ENCODE measurements at regions not wholly inside any gene's neighbourhood (a gene's known extent, or its start where the extent isn't known, plus 50 kb on each side); places are given as distances from the start of the nearest gene placed in this dataset.

DNA sequence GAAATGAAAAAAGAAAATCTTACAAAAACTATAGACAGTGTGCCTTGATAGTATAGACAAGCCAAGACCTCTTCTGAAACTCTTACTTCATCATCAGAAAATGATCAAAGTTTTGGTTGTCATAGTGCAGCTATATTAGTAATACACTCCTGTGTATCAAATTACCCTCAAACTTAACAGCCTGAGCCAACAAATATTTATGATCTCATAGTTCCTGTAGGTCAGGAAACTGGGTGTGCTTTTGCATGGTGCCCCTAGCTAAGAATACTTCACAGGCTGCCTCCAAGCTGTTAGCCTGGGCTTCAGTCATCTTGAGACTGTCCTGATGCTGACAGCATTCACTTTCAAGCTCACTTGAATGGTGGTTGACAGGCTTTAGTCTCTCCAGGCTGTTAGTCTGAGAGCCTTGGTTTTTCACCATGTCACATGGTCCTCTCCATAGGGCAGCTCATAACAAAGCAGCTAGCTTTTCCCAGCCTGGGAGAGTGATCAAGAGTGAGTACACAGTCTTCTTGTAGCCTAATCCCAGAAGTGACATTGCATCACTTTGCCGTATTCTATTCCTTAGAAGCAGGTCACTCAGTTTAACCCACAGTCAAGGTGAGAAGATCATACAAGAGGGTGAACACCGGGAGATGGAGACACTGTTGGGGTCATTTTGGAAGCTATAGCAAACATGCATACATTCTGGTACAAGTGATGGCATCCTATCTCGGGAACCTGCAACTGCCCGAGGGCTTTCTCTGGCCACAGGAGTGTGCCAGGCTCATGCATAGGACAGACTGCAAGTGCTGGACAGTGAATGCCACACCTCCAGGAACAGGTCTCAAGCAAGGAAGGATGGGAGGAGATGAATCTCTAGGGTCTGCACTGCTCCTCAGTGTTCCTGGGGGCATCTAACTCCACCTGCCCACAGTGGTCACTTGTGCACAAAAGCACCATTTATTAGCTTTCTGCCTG is 173.4 kb upstream of the CADPS start:
- Mint-ChIP-seq H3K27me3 (no peaks in the 10 kb centered on the region), H3K36me3 (ENCODE audit: low read depth) (no peaks in the 10 kb centered on the region), H3K4me3 (no peak overlapping the region), H3K4me1 (no peaks in the 10 kb centered on the region), H3K27ac (no peak overlapping the region), H3K9me3 (ENCODE audit: low read depth) (no peaks in the 10 kb centered on the region)
- intact Hi-C loops (cut with DNase I, micrococcal nuclease): no loop called here
- ChIA-PET POLR2A (no interaction called here), CTCF (interaction anchor here (1.4 kb wide), 1 partner anchor 9 kb away, joined by 3 read pairs; no protein-coding TSS in a partner anchor)
- ATAC-seq (no peak), DNase-seq (no peak)

DNA sequence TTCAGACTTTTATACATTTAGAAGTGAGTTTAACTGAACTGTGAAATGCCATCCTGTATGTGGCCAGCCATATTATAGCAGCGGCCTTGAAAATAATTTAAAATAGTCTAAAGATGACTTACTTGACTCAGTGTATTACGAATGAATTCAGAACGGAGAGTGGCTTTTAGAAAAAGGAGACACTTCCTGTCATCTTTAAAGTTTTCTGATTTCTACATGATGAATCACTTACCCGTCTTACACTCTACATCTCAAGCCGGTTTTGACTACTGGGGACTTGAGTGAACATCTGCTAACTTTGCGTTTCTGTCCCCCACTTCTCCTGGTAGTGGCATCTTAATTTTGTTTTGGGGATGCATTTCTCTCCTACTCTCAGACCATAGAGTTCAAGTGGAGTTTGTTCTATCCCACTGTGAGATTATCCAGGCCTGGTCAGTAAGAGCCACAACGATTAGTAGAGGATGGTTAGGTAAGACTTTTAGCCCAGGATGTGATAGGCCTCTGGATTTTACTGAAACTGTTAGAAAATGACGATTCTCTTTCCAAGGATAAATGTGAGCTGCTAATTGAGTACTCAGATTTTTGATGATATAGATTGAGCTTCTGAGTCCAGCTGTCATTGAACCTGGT is 175.4 kb upstream of the CADPS start:
- ChIA-PET CTCF (no interaction called here), POLR2A (no interaction called here)
- H3K36me3 Mint-ChIP-seq (ENCODE audit: low read depth): no peaks in the 10 kb centered on the region
- no peaks in the 10 kb centered on the region for H3K9me3 Mint-ChIP-seq (ENCODE audit: low read depth)
- no peaks in the 10 kb centered on the region for H3K4me1 Mint-ChIP-seq
- H3K4me3 Mint-ChIP-seq: no peak overlapping the region
- ATAC-seq (no peak), DNase-seq (no peak)
- intact Hi-C loops (cut with DNase I, micrococcal nuclease): no loop called here
- H3K27ac Mint-ChIP-seq: no peak overlapping the region
- H3K27me3 Mint-ChIP-seq: no peaks in the 10 kb centered on the region

DNA sequence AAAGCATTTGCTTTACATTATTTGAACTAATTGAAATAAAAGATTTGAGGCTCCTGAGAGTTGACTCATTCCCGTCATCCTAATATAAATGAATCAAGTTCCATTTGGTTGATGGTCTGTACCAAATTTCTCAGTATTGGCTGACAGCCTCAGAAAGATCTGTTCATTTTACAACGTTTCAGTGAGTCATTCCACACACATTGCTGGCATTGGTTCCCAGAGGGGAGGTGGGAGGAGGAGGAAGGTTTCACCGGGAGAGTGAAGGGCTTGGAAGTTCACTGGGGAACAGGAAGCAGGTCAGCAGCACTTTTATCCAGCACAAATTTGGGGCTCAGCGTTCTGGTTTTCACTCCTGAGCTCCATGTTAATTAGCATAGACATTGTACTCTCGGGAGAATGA is 176.7 kb upstream of the CADPS start:
- ChIA-PET CTCF (no interaction called here), POLR2A (no interaction called here)
- no peak for DNase-seq
- Mint-ChIP-seq H3K4me1 (no peaks in the 10 kb centered on the region), H3K36me3 (ENCODE audit: low read depth) (no peaks in the 10 kb centered on the region), H3K9me3 (ENCODE audit: low read depth) (no peaks in the 10 kb centered on the region), H3K27ac (no peak overlapping the region), H3K4me3 (no peak overlapping the region), H3K27me3 (no peaks in the 10 kb centered on the region)
- no peak for ATAC-seq
- intact Hi-C loops (cut with DNase I, micrococcal nuclease): no loop called here

DNA sequence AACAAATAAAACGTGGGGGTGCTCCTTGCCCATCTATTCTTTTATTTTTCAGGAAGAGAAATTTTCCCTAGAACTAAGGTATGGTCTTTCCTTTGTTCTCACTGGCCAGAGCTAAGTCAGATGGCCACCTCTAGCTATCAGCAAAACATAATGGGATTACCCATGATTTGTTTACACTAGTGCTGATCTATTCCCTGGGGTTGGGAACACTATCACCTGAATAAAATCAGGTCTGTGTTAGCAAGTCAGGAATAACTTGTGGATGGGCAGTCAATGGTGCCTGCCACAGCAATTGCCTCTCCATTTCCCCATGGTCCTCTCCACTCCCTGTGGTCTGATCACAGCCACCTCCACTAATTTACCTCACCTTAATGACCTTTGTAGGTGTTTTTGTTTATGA is 181.7 kb upstream of the CADPS start:
- Mint-ChIP-seq H3K27me3 (no peaks in the 10 kb centered on the region), H3K27ac (no peak overlapping the region), H3K9me3 (ENCODE audit: low read depth) (peaks cover 2% of the 10 kb centered on the region), H3K4me1 (no peaks in the 10 kb centered on the region), H3K36me3 (ENCODE audit: low read depth) (no peaks in the 10 kb centered on the region), H3K4me3 (no peak overlapping the region)
- POLR2A ChIA-PET: no interaction called here
- intact Hi-C loops (cut with DNase I, micrococcal nuclease): no loop called here
- no peak for ATAC-seq
- DNase-seq: no peak
- CTCF ChIA-PET: interaction anchor here (1.2 kb wide), 1 partner anchor 8 kb away, joined by 3 read pairs; no protein-coding TSS in a partner anchor

DNA sequence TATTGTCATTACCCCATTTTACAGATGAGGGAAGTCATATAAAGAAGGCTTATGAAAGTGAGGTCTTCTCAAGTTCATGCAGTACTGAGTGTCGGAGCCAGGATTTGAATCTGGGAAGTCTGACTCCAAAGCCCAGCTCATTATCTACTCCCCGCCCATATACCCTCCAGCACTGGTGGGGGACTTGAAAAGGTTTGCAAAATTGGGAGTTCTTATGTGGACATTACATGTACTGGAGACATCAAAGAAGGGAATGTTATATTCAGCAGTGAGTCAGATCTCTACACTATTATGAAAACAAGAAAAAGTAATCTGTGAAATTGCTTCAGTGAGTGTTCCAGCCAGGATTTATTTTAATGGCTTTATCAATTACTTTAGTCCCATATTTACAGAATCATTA is 185.2 kb upstream of the CADPS start:
- peaks cover 2% of the 10 kb centered on the region for H3K27me3 Mint-ChIP-seq
- peaks cover 5% of the 10 kb centered on the region for H3K9me3 Mint-ChIP-seq (ENCODE audit: low read depth)
- H3K4me1 Mint-ChIP-seq: no peaks in the 10 kb centered on the region
- ChIA-PET POLR2A (no interaction called here), CTCF (no interaction called here)
- ATAC-seq (no peak), DNase-seq (no peak)
- intact Hi-C loops (cut with DNase I, micrococcal nuclease): no loop called here
- no peaks in the 10 kb centered on the region for H3K36me3 Mint-ChIP-seq (ENCODE audit: low read depth)
- H3K4me3 Mint-ChIP-seq: no peak overlapping the region
- no peak overlapping the region for H3K27ac Mint-ChIP-seq

DNA sequence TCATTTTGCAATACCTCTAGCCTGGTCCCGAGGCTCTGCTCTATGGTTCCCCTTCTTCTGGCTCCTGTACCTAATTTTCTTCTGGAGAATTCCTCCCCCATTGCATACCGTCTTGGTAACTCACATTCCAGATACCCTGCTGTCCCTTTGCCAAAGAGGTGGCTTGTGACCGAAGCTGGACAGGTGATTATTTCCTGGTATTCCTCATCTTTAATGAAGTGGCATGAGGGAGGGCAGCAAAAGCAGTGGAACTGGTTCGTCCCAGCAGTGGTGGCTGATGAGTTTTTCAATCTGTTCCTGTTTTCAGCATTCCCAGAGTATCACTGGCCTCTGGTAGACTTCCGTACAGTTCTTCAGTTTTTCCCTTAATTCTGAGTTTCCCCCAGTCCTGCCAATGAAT is 186.2 kb upstream of the CADPS start:
- Mint-ChIP-seq H3K27me3 (peaks cover 2% of the 10 kb centered on the region), H3K9me3 (ENCODE audit: low read depth) (peaks cover 5% of the 10 kb centered on the region), H3K4me3 (no peak overlapping the region), H3K36me3 (ENCODE audit: low read depth) (no peaks in the 10 kb centered on the region), H3K4me1 (no peaks in the 10 kb centered on the region), H3K27ac (no peak overlapping the region)
- intact Hi-C loops (cut with DNase I, micrococcal nuclease): no loop called here
- no peak for DNase-seq
- ChIA-PET CTCF (no interaction called here), POLR2A (no interaction called here)
- ATAC-seq: no peak

DNA sequence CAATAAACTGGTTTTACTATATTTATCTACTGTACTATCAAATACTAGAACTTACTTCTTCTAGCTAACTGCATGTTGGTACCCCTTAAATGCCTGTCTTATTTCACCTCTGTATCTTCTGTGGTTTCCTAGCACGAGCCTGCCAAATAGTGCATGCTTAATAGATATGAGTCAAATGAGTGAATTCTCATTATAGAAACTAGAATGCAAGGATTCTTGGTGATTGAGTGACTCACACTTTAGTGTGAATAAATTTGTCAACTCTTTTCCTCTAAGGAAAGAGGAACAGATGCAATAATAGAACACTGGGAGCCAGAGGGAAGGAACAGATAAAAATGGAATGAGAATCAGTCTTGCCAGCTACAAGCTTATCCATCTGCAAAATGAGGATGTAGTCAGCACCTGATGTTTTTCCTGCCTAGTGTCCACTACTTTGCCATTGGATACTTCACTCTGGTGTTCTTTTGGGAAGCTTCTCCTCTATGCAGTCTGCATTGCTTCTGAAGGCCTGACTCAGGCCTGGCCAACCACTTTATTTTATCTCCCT is 189.1 kb upstream of the CADPS start:
- DNase-seq (no peak), ATAC-seq (no peak)
- ChIA-PET CTCF (no interaction called here), POLR2A (no interaction called here)
- H3K27ac Mint-ChIP-seq: no peak overlapping the region
- peaks cover 2% of the 10 kb centered on the region for H3K27me3 Mint-ChIP-seq
- intact Hi-C loops (cut with DNase I, micrococcal nuclease): no loop called here
- H3K4me3 Mint-ChIP-seq: no peak overlapping the region
- peaks cover 8% of the 10 kb centered on the region for H3K9me3 Mint-ChIP-seq (ENCODE audit: low read depth)
- H3K4me1 Mint-ChIP-seq: no peaks in the 10 kb centered on the region
- no peaks in the 10 kb centered on the region for H3K36me3 Mint-ChIP-seq (ENCODE audit: low read depth)

DNA sequence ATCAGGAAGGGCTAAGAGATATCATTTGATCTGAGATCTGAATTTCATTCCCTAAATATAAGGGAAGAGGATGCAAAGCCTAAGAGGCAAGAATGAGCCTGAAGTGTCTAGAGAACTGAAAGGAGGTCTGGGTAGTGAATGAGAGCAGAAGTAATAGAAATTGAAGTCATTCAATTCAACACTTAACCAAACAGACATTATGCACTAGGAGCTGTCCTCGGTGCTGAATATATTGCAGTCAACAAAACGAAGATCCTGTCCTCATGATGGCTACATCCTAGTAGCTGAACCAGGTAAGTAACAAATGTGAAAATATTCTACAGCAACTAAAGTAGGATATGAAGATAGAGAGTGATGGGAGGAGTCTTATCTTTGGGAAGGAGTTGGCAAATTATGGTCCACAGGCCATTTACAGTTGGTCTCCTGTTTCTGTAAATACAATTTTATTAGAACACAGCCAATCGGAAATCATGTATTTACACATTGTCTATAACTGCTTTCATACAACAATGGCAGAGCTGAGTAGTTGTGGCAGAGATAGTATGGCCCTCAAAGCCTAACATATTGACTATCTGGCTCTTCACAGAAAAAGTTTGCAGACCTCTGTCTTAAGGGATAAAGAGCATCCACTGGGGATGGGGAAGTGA is 192.9 kb upstream of the CADPS start:
- Mint-ChIP-seq H3K4me1 (no peaks in the 10 kb centered on the region), H3K27me3 (no peaks in the 10 kb centered on the region), H3K36me3 (ENCODE audit: low read depth) (no peaks in the 10 kb centered on the region), H3K9me3 (ENCODE audit: low read depth) (peaks cover 8% of the 10 kb centered on the region), H3K27ac (no peak overlapping the region), H3K4me3 (no peak overlapping the region)
- POLR2A ChIA-PET: no interaction called here
- intact Hi-C loops (cut with DNase I, micrococcal nuclease): no loop called here
- DNase-seq (peak; percentile 5), ATAC-seq (no peak)
- CTCF ChIA-PET: no interaction called here

DNA sequence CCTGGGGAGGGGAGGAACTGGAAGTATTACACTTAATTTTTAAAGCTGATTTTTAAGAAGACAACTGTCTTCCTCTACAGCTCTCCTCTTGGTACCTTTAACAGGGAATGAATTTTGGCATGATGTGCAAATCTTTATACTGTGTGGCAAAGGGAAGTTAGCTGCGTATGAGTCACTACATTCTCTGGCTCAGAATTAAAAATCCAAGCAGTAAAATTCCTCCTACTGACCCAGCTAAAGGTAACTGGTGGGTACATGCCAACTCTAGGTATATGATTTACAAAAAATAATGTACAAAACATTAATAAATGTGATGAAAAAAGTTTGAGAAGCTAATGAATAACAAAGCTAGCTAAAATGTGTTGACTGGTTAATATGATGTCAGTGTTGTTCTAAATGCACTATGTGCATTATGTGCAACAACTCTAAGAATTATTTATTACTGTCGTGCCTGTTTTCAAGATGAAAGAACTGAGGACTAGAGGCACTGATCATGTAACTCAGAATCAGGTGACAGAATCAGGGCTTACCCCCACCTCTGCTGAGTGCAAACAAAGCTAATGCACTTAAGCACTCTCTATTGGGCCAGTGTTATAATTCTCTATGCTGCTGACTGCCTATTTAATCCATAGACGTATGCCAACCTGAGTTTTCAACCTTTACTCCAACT is 194.7 kb upstream of the CADPS start:
- DNase-seq (no peak), ATAC-seq (no peak)
- Mint-ChIP-seq H3K36me3 (ENCODE audit: low read depth) (no peaks in the 10 kb centered on the region), H3K27ac (no peak overlapping the region), H3K4me3 (no peak overlapping the region), H3K9me3 (ENCODE audit: low read depth) (peaks cover 8% of the 10 kb centered on the region), H3K27me3 (no peaks in the 10 kb centered on the region), H3K4me1 (no peaks in the 10 kb centered on the region)
- intact Hi-C loops (cut with DNase I, micrococcal nuclease): no loop called here
- POLR2A ChIA-PET: interaction anchor here (0.6 kb wide), 1 partner anchor 90 kb away, joined by 6 read pairs; no protein-coding TSS in a partner anchor
- CTCF ChIA-PET: no interaction called here

DNA sequence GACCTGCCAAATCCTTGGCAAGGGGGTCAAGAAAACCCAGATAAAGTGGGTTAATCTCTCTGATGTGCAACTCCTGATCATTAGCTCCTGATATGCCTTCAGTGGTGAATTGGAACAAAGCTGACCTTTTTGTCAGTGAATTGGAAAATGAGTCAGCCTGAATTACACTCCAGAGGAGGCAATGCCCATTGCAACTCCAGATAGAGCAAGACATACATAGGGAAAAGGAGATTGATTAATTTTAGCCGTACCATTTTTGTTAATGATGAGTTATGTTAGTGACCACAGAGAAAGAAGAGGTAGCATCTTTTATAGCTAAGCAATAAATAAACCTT is 195.2 kb upstream of the CADPS start:
- DNase-seq (no peak), ATAC-seq (no peak)
- ChIA-PET CTCF (no interaction called here), POLR2A (no interaction called here)
- Mint-ChIP-seq H3K4me1 (no peaks in the 10 kb centered on the region), H3K27ac (no peak overlapping the region), H3K4me3 (no peak overlapping the region), H3K36me3 (ENCODE audit: low read depth) (no peaks in the 10 kb centered on the region), H3K9me3 (ENCODE audit: low read depth) (peaks cover 8% of the 10 kb centered on the region), H3K27me3 (no peaks in the 10 kb centered on the region)
- intact Hi-C loops (cut with DNase I, micrococcal nuclease): no loop called here

DNA sequence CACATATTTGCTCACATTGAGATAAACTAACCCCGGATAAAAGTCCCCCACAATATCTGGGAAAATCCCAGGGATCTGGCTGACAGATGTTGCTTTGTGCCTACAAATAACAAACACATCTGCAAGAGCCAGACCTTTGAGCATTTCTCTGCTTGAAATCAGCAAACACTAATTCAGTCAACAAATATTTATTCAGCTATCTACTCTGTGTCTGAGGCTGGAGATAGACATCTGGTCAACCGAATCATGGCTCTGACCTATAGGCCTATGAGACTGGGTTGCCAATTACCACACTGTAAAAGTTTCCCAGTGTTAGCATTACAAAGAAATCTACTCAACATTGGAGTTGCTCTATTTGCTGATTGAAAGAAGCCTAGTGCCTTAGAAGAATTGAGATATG is 201.1 kb upstream of the CADPS start:
- Mint-ChIP-seq H3K27ac (no peak overlapping the region), H3K27me3 (no peaks in the 10 kb centered on the region), H3K36me3 (ENCODE audit: low read depth) (no peaks in the 10 kb centered on the region), H3K4me3 (no peak overlapping the region), H3K9me3 (ENCODE audit: low read depth) (peaks cover under 1% of the 10 kb centered on the region), H3K4me1 (no peaks in the 10 kb centered on the region)
- DNase-seq (no peak), ATAC-seq (no peak)
- ChIA-PET CTCF (no interaction called here), POLR2A (no interaction called here)
- intact Hi-C loops (cut with DNase I, micrococcal nuclease): no loop called here
